OCI-LY1 (cell line): ENCODE measurements at regions not wholly inside any gene's neighbourhood (a gene's known extent, or its start where the extent isn't known, plus 50 kb on each side); places are given as distances from the start of the nearest gene placed in this dataset.

Source experiments
- H2AFZ ChIP-seq: fragments of 200-600 bp; sonication (generic), shearing (Covaris generic); 2 replicates; pipeline ENCODE4 v1.6.0; 2014; ENCODE audit warnings: antibody characterized with exemption, mild to moderate bottlenecking, low read length
- H3F3A ChIP-seq: fragments of 200-600 bp; sonication (generic), shearing (Covaris generic); 2 replicates; pipeline ENCODE4 v1.6.0; 2014; ENCODE audit warnings: mild to moderate bottlenecking, antibody characterized with exemption, low read length, moderate library complexity; ENCODE audit not compliant: insufficient read depth
- H3K27ac ChIP-seq: fragments of 200-600 bp; sonication (generic); 2 replicates; pipeline ENCODE4 v1.5.1; 2014; ENCODE audit warnings: low read length, mixed run types, mild to moderate bottlenecking, low read depth; ENCODE audit not compliant: poor library complexity, severe bottlenecking
- H3K27me3 ChIP-seq: fragments of 200-600 bp; sonication (generic); 2 replicates; pipeline ENCODE4 v1.6.0; 2014; ENCODE audit warnings: antibody characterized with exemption, mild to moderate bottlenecking, low read length, moderate library complexity; ENCODE audit not compliant: insufficient read depth
- H3K36me3 ChIP-seq: fragments of 200-600 bp; sonication (generic); 2 replicates; pipeline ENCODE4 v1.6.1; 2014; ENCODE audit warnings: mild to moderate bottlenecking, antibody characterized with exemption, low read length, moderate library complexity, mixed read lengths; ENCODE audit not compliant: insufficient read depth
- H3K4me1 ChIP-seq: fragments of 200-600 bp; sonication (generic); 2 replicates; pipeline ENCODE4 v1.5.1; 2014; ENCODE audit warnings: mild to moderate bottlenecking, low read length, moderate library complexity; ENCODE audit not compliant: insufficient read depth, severe bottlenecking
- H3K4me2 ChIP-seq: fragments of 200-600 bp; sonication (generic), shearing (Covaris generic); 2 replicates; pipeline ENCODE4 v1.6.1; 2014; ENCODE audit warnings: low read length
- H3K4me3 ChIP-seq: fragments of 200-600 bp; sonication (generic); 2 replicates; pipeline ENCODE4 v1.5.1; 2014; ENCODE audit warnings: low read length, low read depth, mild to moderate bottlenecking, mixed read lengths; ENCODE audit not compliant: poor library complexity, severe bottlenecking
- H3K79me2 ChIP-seq: fragments of 200-600 bp; shearing (Covaris generic); 2 replicates; pipeline ENCODE4 v1.6.1; 2016; ENCODE audit warnings: mixed run types, low read length, mixed read lengths; ENCODE audit not compliant: insufficient read depth
- H3K9ac ChIP-seq: fragments of 200-600 bp; sonication (generic), shearing (Covaris generic); 2 replicates; pipeline ENCODE4 v1.6.1; 2014; ENCODE audit warnings: mild to moderate bottlenecking, low read length, mixed read lengths
- H3K9me2 ChIP-seq: fragments of 200-600 bp; sonication (generic), shearing (Covaris generic); 2 replicates; pipeline ENCODE4 v1.6.1; 2014; ENCODE audit warnings: low read depth, mild to moderate bottlenecking, low read length, mixed read lengths
- H3K9me3 ChIP-seq: fragments of 200-600 bp; shearing (Covaris generic); 2 replicates; pipeline ENCODE4 v1.6.1; 2014; ENCODE audit warnings: low read length, mixed read lengths
- H4K20me1 ChIP-seq: fragments of 200-600 bp; sonication (generic), shearing (Covaris generic); 2 replicates; pipeline ENCODE4 v1.6.0; 2016; ENCODE audit warnings: mild to moderate bottlenecking, low read length; ENCODE audit not compliant: insufficient read depth
- EZH2 ChIP-seq: fragments of 200-600 bp; sonication (generic), shearing (Covaris generic); IDR thresholded peaks from 2 replicates; pipeline ENCODE4 v1.8.0; 2017; ENCODE audit warnings: borderline replicate concordance, mixed run types, mild to moderate bottlenecking, antibody characterized with exemption, low read length, moderate library complexity, mixed read lengths
- TF ChIP-seq, protein P1 (sequence below): fragments of 200-600 bp; sonication (generic), shearing (Covaris generic); IDR thresholded peaks from 2 replicates; pipeline ENCODE4 v1.5.1; 2017; ENCODE audit warnings: mild to moderate bottlenecking, antibody characterized with exemption, low read length, moderate library complexity, mixed read lengths

DNA sequence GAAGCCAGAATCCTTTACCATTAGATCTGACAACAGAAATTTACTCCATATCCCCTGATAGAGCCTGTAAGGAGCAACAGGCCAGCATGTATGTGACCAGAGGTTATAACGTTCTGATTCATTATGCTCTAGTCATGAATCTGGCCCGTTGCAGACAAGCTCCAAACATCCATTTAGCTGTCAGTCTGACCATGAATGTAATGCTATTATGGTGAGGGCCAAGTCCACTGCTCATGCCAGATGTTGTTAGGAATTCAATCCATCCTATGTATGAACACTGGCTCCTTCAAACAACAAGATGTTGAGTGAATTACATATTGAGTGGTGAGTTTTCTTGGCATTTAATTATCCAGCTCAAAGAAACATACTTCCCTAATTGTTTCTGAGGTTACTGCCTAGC, 610.1 kb upstream of the ANKRD30A start:
- H2AFZ ChIP-seq, result no peak overlapping the region
- no peak overlapping the region for H3K27ac ChIP-seq
- H4K20me1 ChIP-seq, result no peaks in the 10 kb centered on the region

DNA sequence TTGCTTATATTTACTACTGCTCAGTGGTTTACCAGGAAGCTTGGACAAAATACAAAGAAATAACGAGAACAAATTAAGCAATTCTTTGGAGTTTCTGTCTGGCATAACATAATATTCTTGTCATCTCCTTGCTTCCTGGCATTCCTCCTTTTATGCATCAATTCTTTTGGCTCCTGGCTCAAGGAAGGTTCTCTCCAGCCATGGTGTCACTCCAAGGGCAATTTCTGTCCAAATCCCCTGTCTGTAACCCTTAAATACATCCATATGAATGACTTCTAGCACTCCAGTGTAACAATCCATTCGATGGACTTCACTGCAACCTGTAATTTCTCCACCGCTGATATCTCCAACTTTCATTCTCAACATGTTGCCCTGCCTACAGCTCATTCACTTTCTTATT, 617.7 kb upstream of the ANKRD30A start:
- no peaks in the 10 kb centered on the region for H3K79me2 ChIP-seq
- H3K27ac ChIP-seq, result no peak overlapping the region
- H3K9ac ChIP-seq, result no peak overlapping the region
- H4K20me1 ChIP-seq, result no peaks in the 10 kb centered on the region
- H3K36me3 ChIP-seq, result no peaks in the 10 kb centered on the region
- H3K27me3 ChIP-seq, result no peaks in the 10 kb centered on the region
- no peaks in the 10 kb centered on the region for H3K4me1 ChIP-seq
- H3K9me2 ChIP-seq, result no peaks in the 10 kb centered on the region
- H2AFZ ChIP-seq, result no peak overlapping the region
- no peak for TF ChIP-seq EZH2
- TF ChIP-seq, protein P1, sequence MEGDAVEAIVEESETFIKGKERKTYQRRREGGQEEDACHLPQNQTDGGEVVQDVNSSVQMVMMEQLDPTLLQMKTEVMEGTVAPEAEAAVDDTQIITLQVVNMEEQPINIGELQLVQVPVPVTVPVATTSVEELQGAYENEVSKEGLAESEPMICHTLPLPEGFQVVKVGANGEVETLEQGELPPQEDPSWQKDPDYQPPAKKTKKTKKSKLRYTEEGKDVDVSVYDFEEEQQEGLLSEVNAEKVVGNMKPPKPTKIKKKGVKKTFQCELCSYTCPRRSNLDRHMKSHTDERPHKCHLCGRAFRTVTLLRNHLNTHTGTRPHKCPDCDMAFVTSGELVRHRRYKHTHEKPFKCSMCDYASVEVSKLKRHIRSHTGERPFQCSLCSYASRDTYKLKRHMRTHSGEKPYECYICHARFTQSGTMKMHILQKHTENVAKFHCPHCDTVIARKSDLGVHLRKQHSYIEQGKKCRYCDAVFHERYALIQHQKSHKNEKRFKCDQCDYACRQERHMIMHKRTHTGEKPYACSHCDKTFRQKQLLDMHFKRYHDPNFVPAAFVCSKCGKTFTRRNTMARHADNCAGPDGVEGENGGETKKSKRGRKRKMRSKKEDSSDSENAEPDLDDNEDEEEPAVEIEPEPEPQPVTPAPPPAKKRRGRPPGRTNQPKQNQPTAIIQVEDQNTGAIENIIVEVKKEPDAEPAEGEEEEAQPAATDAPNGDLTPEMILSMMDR, result no peak
- no peak overlapping the region for H3K4me2 ChIP-seq
- H3F3A ChIP-seq, result no peaks in the 10 kb centered on the region
- H3K4me3 ChIP-seq, result no peak overlapping the region
- H3K9me3 ChIP-seq, result no peaks in the 10 kb centered on the region

More for the DNA sequence above, 610.1 kb upstream of the ANKRD30A start:
- no peaks in the 10 kb centered on the region for H3K9me3 ChIP-seq
- no peaks in the 10 kb centered on the region for H3K79me2 ChIP-seq
- no peaks in the 10 kb centered on the region for H3K36me3 ChIP-seq
- H3K27me3 ChIP-seq, result no peaks in the 10 kb centered on the region
- H3K4me3 ChIP-seq, result no peak overlapping the region
- H3K4me1 ChIP-seq, result no peaks in the 10 kb centered on the region
- H3K9ac ChIP-seq, result no peak overlapping the region
- no peaks in the 10 kb centered on the region for H3F3A ChIP-seq
- TF ChIP-seq, protein P1, result no peak
- no peak for TF ChIP-seq EZH2
- H3K4me2 ChIP-seq, result no peak overlapping the region
- H3K9me2 ChIP-seq, result no peaks in the 10 kb centered on the region

DNA sequence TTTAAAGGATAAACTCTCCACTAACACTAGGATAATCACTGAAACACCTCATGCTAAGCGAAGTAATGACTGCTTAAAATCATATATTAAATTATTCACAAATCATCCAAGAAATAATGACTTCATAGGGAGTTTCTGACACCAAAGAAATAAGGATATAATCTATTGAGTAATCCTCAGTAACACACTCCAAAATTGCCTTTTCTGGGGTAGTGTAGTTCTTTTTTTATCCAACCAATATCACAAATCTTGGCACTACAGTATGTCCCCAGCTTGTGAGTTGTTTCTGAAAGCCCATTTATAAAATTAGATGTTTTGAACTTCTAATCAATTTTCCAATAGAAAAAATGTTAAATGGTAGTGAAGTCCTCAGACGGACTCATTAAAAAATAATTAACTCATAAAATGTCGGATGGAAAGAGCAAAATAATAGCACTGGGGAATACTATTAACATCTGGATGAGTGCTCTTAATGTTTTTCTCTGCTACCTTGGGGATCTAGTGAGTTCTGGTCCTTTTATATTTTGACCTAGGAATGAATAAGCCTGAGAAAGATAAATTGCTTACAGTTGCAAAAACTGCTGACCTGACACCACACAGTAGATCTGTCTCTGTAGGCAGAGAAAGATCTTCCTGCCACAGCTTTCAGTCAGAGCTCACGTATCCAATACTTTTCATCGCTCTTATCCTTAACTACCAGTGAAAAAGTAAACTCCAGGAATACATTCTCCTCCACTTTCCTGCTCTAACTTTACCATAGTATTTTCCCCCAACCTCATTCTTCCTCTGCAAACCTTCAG, 618.5 kb upstream of the ANKRD30A start:
- no peaks in the 10 kb centered on the region for H3K4me1 ChIP-seq
- TF ChIP-seq, protein P1, result no peak
- no peak for TF ChIP-seq EZH2
- H3K9me2 ChIP-seq, result no peaks in the 10 kb centered on the region
- no peak overlapping the region for H3K9ac ChIP-seq
- no peaks in the 10 kb centered on the region for H4K20me1 ChIP-seq
- no peaks in the 10 kb centered on the region for H3K36me3 ChIP-seq
- H3K4me3 ChIP-seq, result no peak overlapping the region
- no peak overlapping the region for H3K4me2 ChIP-seq
- no peak overlapping the region for H3K27ac ChIP-seq
- no peaks in the 10 kb centered on the region for H3K9me3 ChIP-seq
- no peaks in the 10 kb centered on the region for H3K79me2 ChIP-seq
- no peaks in the 10 kb centered on the region for H3F3A ChIP-seq
- no peaks in the 10 kb centered on the region for H3K27me3 ChIP-seq
- H2AFZ ChIP-seq, result no peak overlapping the region
